ENCODE measurements at regions not wholly inside any gene's neighbourhood (a gene's known extent, or its start where the extent isn't known, plus 50 kb on each side); places are given as distances from the start of the nearest gene placed in this dataset.

- no peak for DNase-seq
These were observed 301.3 kb upstream of the SMARCA2 start for GRCh38 chr9:1713841-1714240.

- no peak for DNase-seq
These were observed 297.3 kb upstream of the SMARCA2 start for GRCh38 chr9:1717882-1718281.

- peak; percentile 34 for DNase-seq
These were observed 296.3 kb upstream of the SMARCA2 start for GRCh38 chr9:1718836-1719235.

GRCh38 chr9:1721196-1721595 lies 294.0 kb upstream of the SMARCA2 start:
- no peak for DNase-seq

GRCh38 chr9:1722404-1722803 lies 292.7 kb upstream of the SMARCA2 start:
- no peak for DNase-seq

- DNase-seq, result no peak
These were observed 291.6 kb upstream of the SMARCA2 start for GRCh38 chr9:1723522-1724015.

GRCh38 chr9:1726993-1727759 lies 288.0 kb upstream of the SMARCA2 start:
- no peak for DNase-seq

- DNase-seq, result no peak
These were observed 285.5 kb upstream of the SMARCA2 start for GRCh38 chr9:1729631-1730030.

- no peak for DNase-seq
These were observed 282.5 kb upstream of the SMARCA2 start for GRCh38 chr9:1732670-1733069.

GRCh38 chr9:1738511-1739100 lies 276.5 kb upstream of the SMARCA2 start:
- DNase-seq, result no peak

GRCh38 chr9:1743121-1743960 lies 271.8 kb upstream of the SMARCA2 start:
- no peak for DNase-seq

- DNase-seq, result no peak
These were observed 269.2 kb upstream of the SMARCA2 start for GRCh38 chr9:1745980-1746379.

- DNase-seq, result no peak
These were observed 267.7 kb upstream of the SMARCA2 start for GRCh38 chr9:1747417-1747967.

GRCh38 chr9:1748407-1748806 lies 266.7 kb upstream of the SMARCA2 start:
- no peak for DNase-seq

- no peak for DNase-seq
These were observed 258.0 kb upstream of the SMARCA2 start for GRCh38 chr9:1757186-1757585.

GRCh38 chr9:1759009-1759408 lies 256.1 kb upstream of the SMARCA2 start:
- no peak for DNase-seq

- DNase-seq, result no peak
These were observed 255.3 kb upstream of the SMARCA2 start for GRCh38 chr9:1759771-1760300.

GRCh38 chr9:1761807-1762206 lies 253.3 kb upstream of the SMARCA2 start:
- no peak for DNase-seq

- DNase-seq, result no peak
These were observed 249.1 kb upstream of the SMARCA2 start for GRCh38 chr9:1766042-1766441.

- DNase-seq, result no peak
These were observed 246.6 kb upstream of the SMARCA2 start for GRCh38 chr9:1768561-1768960.

GRCh38 chr9:1771094-1771789 lies 243.9 kb upstream of the SMARCA2 start:
- no peak for DNase-seq

- DNase-seq, result no peak
These were observed 239.9 kb upstream of the SMARCA2 start for GRCh38 chr9:1775230-1775629.
